Cardiac muscle cell (in vitro differentiated cells and primary cell): ENCODE measurements at regions not wholly inside any gene's neighbourhood (a gene's known extent, or its start where the extent isn't known, plus 50 kb on each side); places are given as distances from the start of the nearest gene placed in this dataset.
A peak's percentile ranks its signal among the peaks of the same experiment; 100 is the strongest.

ENCODE experiments used
- DNase-seq, 2 donors: peaks; one replicate each; pipeline versions ENCODE4 v3.0.0 to v3.0.0-alpha.2; 2010 to 2017; ENCODE audit warnings: low read depth in 1 of 2, low spot score in 1 of 2
- H3K27ac ChIP-seq: fragments of 200-600 bp; sonication (generic); 2 replicates; pipeline ENCODE4 v1.5.1; 2016
- H3K27me3 ChIP-seq: fragments of 200-600 bp; sonication (generic); 2 replicates; pipeline ENCODE4 v1.6.0; 2016; ENCODE audit warnings: control low read depth
- H3K36me3 ChIP-seq: fragments of 200-600 bp; sonication (generic); 2 replicates; pipeline ENCODE4 v1.5.1; 2016; ENCODE audit warnings: control low read depth
- H3K4me1 ChIP-seq: fragments of 200-600 bp; sonication (generic); 2 replicates; pipeline ENCODE4 v1.8.1; 2017; ENCODE audit warnings: low read depth, mild to moderate bottlenecking, mixed run types
- H3K4me3 ChIP-seq: fragments of 200-600 bp; sonication (generic); 2 replicates; pipeline ENCODE4 v1.5.1; 2016; ENCODE audit warnings: mild to moderate bottlenecking
- H3K9me3 ChIP-seq: fragments of 200-600 bp; sonication (generic); 2 replicates; pipeline ENCODE4 v1.5.1; 2017; ENCODE audit warnings: low read depth, mild to moderate bottlenecking, control low read depth
- CTCF ChIP-seq: IDR thresholded peaks from 2 replicates; pipeline ENCODE4 v1.5.1; 2012; ENCODE audit warnings: low read depth, mild to moderate bottlenecking, low read length

GRCh38 chr13:90800082-90800746, 547.3 kb upstream of the MIR17HG start:
- H3K27ac ChIP-seq = no peak overlapping the region
- H3K9me3 ChIP-seq = no peaks in the 10 kb centered on the region
- H3K36me3 ChIP-seq = no peaks in the 10 kb centered on the region
- no peaks in the 10 kb centered on the region for H3K27me3 ChIP-seq
- no peaks in the 10 kb centered on the region for H3K4me1 ChIP-seq
- DNase-seq = peak in 1 of 2 donors; percentile 85
- TF ChIP-seq CTCF = no peak
- no peak overlapping the region for H3K4me3 ChIP-seq

- H3K36me3 ChIP-seq = no peaks in the 10 kb centered on the region
- no peaks in the 10 kb centered on the region for H3K27me3 ChIP-seq
- no peak overlapping the region for H3K4me3 ChIP-seq
- H3K9me3 ChIP-seq = no peaks in the 10 kb centered on the region
- no peak overlapping the region for H3K27ac ChIP-seq
- TF ChIP-seq CTCF = no peak
- H3K4me1 ChIP-seq = no peaks in the 10 kb centered on the region
- DNase-seq = no peak
These were observed 545.9 kb upstream of the MIR17HG start for GRCh38 chr13:90801621-90802020.

GRCh38 chr13:90803210-90803609, 544.3 kb upstream of the MIR17HG start:
- DNase-seq = no peak
- Histone ChIP-seq H3K4me3 (no peak overlapping the region), H3K27me3 (no peaks in the 10 kb centered on the region), H3K9me3 (no peaks in the 10 kb centered on the region), H3K36me3 (no peaks in the 10 kb centered on the region), H3K27ac (no peak overlapping the region), H3K4me1 (no peaks in the 10 kb centered on the region)
- no peak for TF ChIP-seq CTCF

GRCh38 chr13:90806016-90806615, 541.4 kb upstream of the MIR17HG start:
- Histone ChIP-seq H3K9me3 (no peaks in the 10 kb centered on the region), H3K27ac (no peak overlapping the region), H3K4me3 (no peak overlapping the region), H3K36me3 (no peaks in the 10 kb centered on the region), H3K4me1 (no peaks in the 10 kb centered on the region), H3K27me3 (no peaks in the 10 kb centered on the region)
- TF ChIP-seq CTCF = no peak
- DNase-seq = no peak

GRCh38 chr13:90806892-90807291, 540.6 kb upstream of the MIR17HG start:
- Histone ChIP-seq H3K4me3 (no peak overlapping the region), H3K36me3 (no peaks in the 10 kb centered on the region), H3K4me1 (no peaks in the 10 kb centered on the region), H3K9me3 (no peaks in the 10 kb centered on the region), H3K27ac (no peak overlapping the region), H3K27me3 (no peaks in the 10 kb centered on the region)
- no peak for DNase-seq
- no peak for TF ChIP-seq CTCF
